Thyroid gland (tissue), 4 donors: ENCODE measurements at regions not wholly inside any gene's neighbourhood (a gene's known extent, or its start where the extent isn't known, plus 50 kb on each side); places are given as distances from the start of the nearest gene placed in this dataset.

Experiments
- DNase-seq, 2 donors: peaks; one replicate each; pipeline ENCODE4 v3.0.0-alpha.2; 2019
- H3K27ac ChIP-seq, 3 donors: fragments of 200-600 bp; sonication (generic); 1 replicate in 2 of 3; 2 replicates in 1 of 3; pipeline ENCODE4 v1.5.1; 2016 to 2019; ENCODE audit warnings: mild to moderate bottlenecking in 1 of 3, moderate library complexity in 1 of 3
- H3K27me3 ChIP-seq: fragments of 200-600 bp; sonication (generic); one replicate; pipeline ENCODE4 v1.5.1; 2019
- H3K36me3 ChIP-seq, 2 donors: fragments of 200-600 bp; sonication (generic); one replicate each; pipeline ENCODE4 v1.5.1; 2016 to 2019
- H3K4me1 ChIP-seq, 2 donors: fragments of 200-600 bp; sonication (generic); one replicate each; pipeline ENCODE4 v1.5.1; 2017 to 2019
- H3K4me3 ChIP-seq, 3 donors: fragments of 200-600 bp; sonication (generic); replicated peaks in 1 of 3; 1 replicate in 2 of 3; 2 replicates in 1 of 3; pipeline ENCODE4 v1.5.1; 2016; ENCODE audit warnings: mild to moderate bottlenecking in 1 of 3
- H3K9me3 ChIP-seq: fragments of 200-600 bp; sonication (generic); one replicate; pipeline ENCODE4 v1.5.1; 2017
- CTCF ChIP-seq, 6 experiments: fragments of 200-600 bp in 3 of 6; fragments of 450-650 bp in 3 of 6; sonication (generic) in 3 of 6; IDR thresholded peaks; one replicate each; pipeline ENCODE4 v1.5.1; 2016 to 2019; ENCODE audit warnings: antibody characterized with exemption in 6 of 6, mild to moderate bottlenecking in 2 of 6, inconsistent platforms in 1 of 6, moderate library complexity in 1 of 6
- POLR2A ChIP-seq, 2 donors: fragments of 450-650 bp; IDR thresholded peaks; one replicate each; pipeline ENCODE4 v1.6.1; 2017; ENCODE audit warnings: antibody characterized with exemption in 2 of 2, mild to moderate bottlenecking in 2 of 2, moderate library complexity in 1 of 2
- WGBS, 2 donors: methylation state at CpG; one replicate each; pipeline ENCODE4 v1.1.5; 2017; 5-methylcytosine and 5-hydroxymethylcytosine counted together
- intact Hi-C: fragments of 100-400 bp; cut with DNase I; formaldehyde crosslinking; loops from one replicate; pipeline ENCODE4 v1.15.1; 2023

DNA sequence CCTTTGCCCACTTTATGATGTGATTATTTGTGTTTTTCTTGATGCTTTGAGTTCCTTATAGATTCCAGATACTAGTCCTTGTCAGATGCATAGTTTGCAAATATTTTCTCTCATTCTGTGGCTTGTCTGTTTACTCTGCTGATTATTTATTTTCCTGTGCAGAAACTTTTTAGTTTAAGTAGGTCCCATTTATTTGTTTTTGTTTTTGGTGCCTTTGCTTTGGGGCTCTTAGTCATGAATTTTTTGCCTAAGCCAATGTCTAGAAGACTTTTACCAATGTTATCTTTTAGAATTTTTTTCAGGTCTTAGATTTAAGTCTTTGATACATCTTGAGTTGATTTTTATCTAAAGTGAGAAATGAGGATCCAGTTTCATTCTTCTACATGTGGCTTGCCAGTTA is 667.3 kb downstream of the SLC16A7 start:
- Histone ChIP-seq H3K27me3 (no peaks in the 10 kb centered on the region), H3K4me1 (peaks cover 6 to 9% of the 10 kb centered on the region in 2 donors), H3K4me3 (no peak overlapping the region), H3K9me3 (no peaks in the 10 kb centered on the region), H3K36me3 (no peaks in the 10 kb centered on the region), H3K27ac (no peak overlapping the region)
- TF ChIP-seq CTCF (IDR thresholded peaks at IDR 0.05) (no peak), POLR2A (IDR thresholded peaks at IDR 0.05) (no peak)
- intact Hi-C loops = no loop called here
- no peak for DNase-seq

- DNase-seq = no peak
- TF ChIP-seq POLR2A (IDR thresholded peaks at IDR 0.05) = no peak
- TF ChIP-seq CTCF (IDR thresholded peaks at IDR 0.05) = no peak
- H3K4me3 ChIP-seq = no peak overlapping the region
- no peaks in the 10 kb centered on the region for H3K27me3 ChIP-seq
- H3K36me3 ChIP-seq = no peaks in the 10 kb centered on the region
- H3K27ac ChIP-seq = no peak overlapping the region
- WGBS, 2 donors = 81 to 86% methylated on average over 2 of the region's 2 CpGs
- peaks cover 5 to 6% of the 10 kb centered on the region in 2 donors for H3K4me1 ChIP-seq
- no peaks in the 10 kb centered on the region for H3K9me3 ChIP-seq
- intact Hi-C loops = no loop called here
Measured at GRCh38 chr12:60263836-60264493, 668.1 kb downstream of the SLC16A7 start.

DNA sequence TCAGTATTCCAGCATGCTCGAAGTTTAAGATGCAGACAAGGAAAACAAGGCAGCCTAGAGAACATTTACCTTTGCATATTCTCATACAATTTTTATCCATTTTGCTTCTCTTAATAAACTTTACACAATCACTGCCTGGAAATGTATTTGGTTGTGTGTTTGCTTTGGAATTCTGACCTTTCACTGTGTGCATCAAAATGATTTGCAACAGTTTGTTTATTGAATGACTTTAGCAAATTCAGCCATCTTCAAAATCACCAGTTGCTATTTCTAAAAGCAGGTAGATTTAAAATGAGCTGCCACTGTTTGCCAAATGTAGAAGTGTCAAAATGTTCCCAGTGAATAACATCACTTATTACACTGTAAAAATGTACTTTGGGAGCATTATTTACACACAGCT is 669.9 kb downstream of the SLC16A7 start:
- H3K4me3 ChIP-seq = no peak overlapping the region
- H3K4me1 ChIP-seq = no peaks in the 10 kb centered on the region
- no peak overlapping the region for H3K27ac ChIP-seq
- 74 to 78% methylated on average over 1 of the region's 1 CpG for WGBS, 2 donors
- DNase-seq = no peak
- no peaks in the 10 kb centered on the region for H3K9me3 ChIP-seq
- intact Hi-C loops = no loop called here
- no peaks in the 10 kb centered on the region for H3K36me3 ChIP-seq
- TF ChIP-seq CTCF (IDR thresholded peaks at IDR 0.05) = no peak
- H3K27me3 ChIP-seq = no peaks in the 10 kb centered on the region

GRCh38 chr12:60266381-60266852 is 670.6 kb downstream of the SLC16A7 start:
- H3K27ac ChIP-seq = no peak overlapping the region
- H3K4me3 ChIP-seq = no peak overlapping the region
- no peaks in the 10 kb centered on the region for H3K9me3 ChIP-seq
- intact Hi-C loops = no loop called here
- TF ChIP-seq POLR2A (IDR thresholded peaks at IDR 0.05) (no peak), CTCF (IDR thresholded peaks at IDR 0.05) (no peak)
- DNase-seq = no peak
- H3K36me3 ChIP-seq = no peaks in the 10 kb centered on the region
- 90 to 92% methylated on average over 4 of the region's 4 CpGs for WGBS, 2 donors
- H3K4me1 ChIP-seq = no peaks in the 10 kb centered on the region
- H3K27me3 ChIP-seq = no peaks in the 10 kb centered on the region

DNA sequence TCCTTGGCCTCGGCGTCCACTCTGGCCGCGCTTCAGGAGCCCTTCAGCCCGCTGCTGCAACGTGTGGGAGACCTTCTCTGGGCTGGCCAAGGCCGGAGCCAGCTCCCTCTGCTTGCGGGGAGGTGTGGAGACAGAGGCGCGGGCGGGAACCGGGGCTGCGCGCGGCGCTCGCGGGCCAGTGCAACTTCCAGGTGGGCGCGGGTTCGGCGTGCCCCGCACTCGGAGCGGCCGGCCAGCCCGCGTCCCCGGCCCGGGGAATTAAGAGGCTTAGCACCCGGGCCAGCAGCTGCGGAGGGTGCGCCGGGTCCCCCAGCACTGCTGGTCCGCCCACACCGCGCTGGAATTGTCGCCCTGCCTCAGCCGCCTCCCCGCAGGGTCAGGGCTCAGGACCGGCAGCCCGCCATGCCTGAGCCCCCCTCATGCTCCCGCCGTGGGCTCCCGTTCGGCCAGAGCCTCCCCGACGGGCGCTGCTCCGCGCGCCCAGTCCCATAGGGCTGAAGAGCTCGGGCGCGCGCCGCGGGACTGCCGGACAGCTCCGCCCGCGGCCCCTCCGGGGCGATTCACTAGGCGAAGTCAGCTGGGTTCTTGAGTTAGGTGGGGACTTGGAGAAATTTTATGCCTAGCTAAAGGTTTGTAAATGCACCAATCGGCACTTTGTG is 673.9 kb downstream of the SLC16A7 start:
- H3K27me3 ChIP-seq = no peaks in the 10 kb centered on the region
- intact Hi-C loops = no loop called here
- no peak for DNase-seq
- TF ChIP-seq CTCF (IDR thresholded peaks at IDR 0.05) (no peak), POLR2A (IDR thresholded peaks at IDR 0.05) (no peak)
- no peaks in the 10 kb centered on the region for H3K36me3 ChIP-seq
- no peaks in the 10 kb centered on the region for H3K9me3 ChIP-seq
- H3K4me1 ChIP-seq = no peaks in the 10 kb centered on the region
- no peak overlapping the region for H3K4me3 ChIP-seq
- WGBS, 2 donors = 96 to 97% methylated on average over 50 to 64 of the region's 66 CpGs
- no peak overlapping the region for H3K27ac ChIP-seq
